AG04450 (cell line): ENCODE measurements at regions not wholly inside any gene's neighbourhood (a gene's known extent, or its start where the extent isn't known, plus 50 kb on each side); places are given as distances from the start of the nearest gene placed in this dataset.

Source experiments
- CTCF ChIA-PET: fragments of 300-600, 350-600 bp; formaldehyde crosslinking; extraction: SDS; loops from one replicate; lab custom pipeline; 2022; ENCODE audit warnings: antibody characterized with exemption, inconsistent platforms; lab: Charles Lee
- POLR2A ChIA-PET: fragments of 350-600 bp; formaldehyde crosslinking; extraction: SDS; loops from one replicate; lab custom pipeline; 2021; ENCODE audit warnings: antibody characterized with exemption, inconsistent platforms; lab: Yijun Ruan, JAX
- DNase-seq: peaks from one replicate; pipeline ENCODE4 v3.0.0-alpha.2; 2011; ENCODE audit warnings: low read depth, low spot score
- H3K27ac ChIP-seq: one replicate; pipeline ENCODE4 v1.5.1; 2012; ENCODE audit warnings: low read depth, low read length, control low read depth
- H3K27me3 ChIP-seq: one replicate; pipeline ENCODE4 v1.6.0; 2012; ENCODE audit warnings: low read length; ENCODE audit not compliant: control insufficient read depth, insufficient read depth
- H3K4me3 ChIP-seq: 2 replicates; pipeline ENCODE4 v1.5.1; 2011; ENCODE audit warnings: mild to moderate bottlenecking, low read depth, low read length, control low read depth
- H3K9me3 ChIP-seq: 2 replicates; pipeline ENCODE4 v1.5.1; 2012; ENCODE audit warnings: low read length; ENCODE audit not compliant: control insufficient read depth, insufficient read depth
- CTCF ChIP-seq: IDR thresholded peaks from 2 replicates; pipeline ENCODE4 v1.5.1; 2011; ENCODE audit warnings: low read depth, low read length, control low read depth, inconsistent platforms

- ChIA-PET POLR2A (no interaction called here), CTCF (no interaction called here)
- peaks cover 7% of the 10 kb centered on the region; the same call in 1 of the 2 replicates for H3K9me3 ChIP-seq
Observed at GRCh38 chr13:81927347-81927746, 1586.4 kb upstream of the SPRY2 start.

GRCh38 chr13:81917810-81918209 lies 1576.9 kb upstream of the SPRY2 start:
- Histone ChIP-seq H3K9me3 (peaks cover 5% of the 10 kb centered on the region; the same call in 1 of the 2 replicates), H3K27ac (no peak overlapping the region), H3K27me3 (no peaks in the 10 kb centered on the region), H3K4me3 (no peak overlapping the region)
- TF ChIP-seq CTCF, result no peak
- no peak for DNase-seq
- POLR2A ChIA-PET, result no interaction called here
- CTCF ChIA-PET, result no interaction called here

More at GRCh38 chr13:81927347-81927746, 1586.4 kb upstream of the SPRY2 start:
- no peak for TF ChIP-seq CTCF
- H3K4me3 ChIP-seq, result no peak overlapping the region
- no peak for DNase-seq
- H3K27me3 ChIP-seq, result no peaks in the 10 kb centered on the region
- H3K27ac ChIP-seq, result no peak overlapping the region

GRCh38 chr13:81916461-81916860 lies 1575.5 kb upstream of the SPRY2 start:
- H3K9me3 ChIP-seq, result peaks cover 5% of the 10 kb centered on the region; the same call in 1 of the 2 replicates
- POLR2A ChIA-PET, result no interaction called here
- CTCF ChIA-PET, result no interaction called here
- no peak for DNase-seq
- no peak overlapping the region for H3K4me3 ChIP-seq
- TF ChIP-seq CTCF, result no peak
- H3K27ac ChIP-seq, result no peak overlapping the region
- H3K27me3 ChIP-seq, result no peaks in the 10 kb centered on the region

GRCh38 chr13:81907787-81908372 lies 1567.0 kb upstream of the SPRY2 start:
- no peak for TF ChIP-seq CTCF
- no peak overlapping the region for H3K4me3 ChIP-seq
- H3K27me3 ChIP-seq, result no peaks in the 10 kb centered on the region
- no peak overlapping the region for H3K27ac ChIP-seq
- ChIA-PET POLR2A (no interaction called here), CTCF (no interaction called here)
- no peak for DNase-seq
- H3K9me3 ChIP-seq, result peaks cover 8% of the 10 kb centered on the region

GRCh38 chr13:81888855-81889254 lies 1547.9 kb upstream of the SPRY2 start:
- no peak overlapping the region for H3K27ac ChIP-seq
- no peak for TF ChIP-seq CTCF
- peaks cover 19% of the 10 kb centered on the region for H3K9me3 ChIP-seq
- no peak for DNase-seq
- H3K27me3 ChIP-seq, result no peaks in the 10 kb centered on the region
- ChIA-PET CTCF (no interaction called here), POLR2A (no interaction called here)
- H3K4me3 ChIP-seq, result no peak overlapping the region
